ENCODE measurements at regions not wholly inside any gene's neighbourhood (a gene's known extent, or its start where the extent isn't known, plus 50 kb on each side); places are given as distances from the start of the nearest gene placed in this dataset.

- peak; percentile 45 for DNase-seq
Observed at GRCh38 chr6:151701911-151702562, 105.4 kb upstream of the ESR1 start.

GRCh38 chr6:151702851-151703658, 104.4 kb upstream of the ESR1 start:
- DNase-seq: peak; percentile 80

DNA sequence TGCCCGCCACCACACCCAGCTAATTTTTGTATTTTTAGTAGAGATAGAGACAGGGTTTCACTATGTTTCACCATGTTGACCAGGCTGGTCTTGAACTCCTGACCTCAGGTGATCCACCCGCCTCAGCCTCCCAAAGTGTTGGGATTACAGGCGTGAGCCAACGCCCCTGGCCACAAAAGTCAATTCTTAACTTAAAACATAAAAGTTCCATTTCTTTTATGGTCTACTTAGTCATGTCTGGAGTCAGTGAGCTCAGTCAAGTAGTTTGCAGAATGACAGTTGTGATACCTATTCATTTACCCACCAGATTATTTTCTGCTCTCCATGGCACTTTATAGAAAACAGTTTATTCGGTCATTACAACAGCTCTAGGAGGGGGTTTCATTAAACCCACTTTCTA, 103.1 kb upstream of the ESR1 start:
- DNase-seq: peak; percentile 82

DNA sequence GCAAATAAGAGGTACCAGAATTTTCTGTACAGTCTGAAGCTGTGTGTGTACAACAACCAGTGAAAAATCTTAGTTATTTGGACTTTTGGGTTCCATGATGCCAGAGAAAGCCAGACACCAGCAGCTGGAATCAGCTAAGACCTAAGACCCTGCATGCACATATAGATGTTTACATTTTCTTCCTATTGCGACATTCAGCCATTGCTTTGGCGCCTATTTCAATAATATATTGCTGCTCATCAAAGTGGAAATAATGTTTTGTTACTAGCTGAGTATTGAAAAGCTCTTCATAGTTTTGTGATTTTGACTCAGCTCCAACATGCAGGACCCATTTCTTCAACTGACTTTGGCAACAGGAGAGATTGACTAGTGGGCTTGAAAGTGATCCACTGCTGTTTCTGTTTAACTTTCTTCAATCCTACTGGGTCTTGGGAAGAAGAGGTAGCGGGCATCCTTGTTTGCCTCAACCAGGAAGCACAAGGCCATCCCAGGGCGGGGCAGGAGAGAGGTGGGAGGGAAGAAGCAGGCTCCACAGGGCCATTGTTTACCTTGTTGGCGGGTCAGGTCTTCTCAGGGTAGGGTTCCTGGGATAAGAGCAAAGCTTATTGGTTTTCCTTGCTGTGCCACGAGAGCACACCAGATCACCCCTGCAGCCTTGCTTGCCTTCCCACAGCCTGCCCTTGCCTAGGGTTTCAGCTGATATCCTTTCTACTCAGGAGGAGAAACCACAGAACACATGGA, 101.3 kb upstream of the ESR1 start:
- no peak for DNase-seq

DNA sequence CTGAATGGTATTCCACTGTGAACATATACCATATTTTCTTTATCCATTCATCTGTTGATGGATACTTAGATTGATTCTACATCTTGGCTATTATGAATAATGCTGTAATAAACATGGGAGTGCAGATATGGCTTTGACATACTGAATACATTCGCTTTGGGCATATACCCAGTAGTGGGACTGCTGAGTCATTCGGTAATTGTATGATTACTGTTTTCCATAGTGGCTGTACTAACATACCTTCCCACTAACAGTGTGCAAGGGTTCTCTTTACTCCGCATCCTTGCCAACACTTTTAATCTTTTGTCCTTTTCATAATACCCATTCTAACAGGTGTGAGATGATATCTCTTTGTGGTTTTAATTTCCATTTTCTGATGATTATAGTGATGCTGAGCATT, 98.2 kb upstream of the ESR1 start:
- DNase-seq: peak; percentile 70

DNA sequence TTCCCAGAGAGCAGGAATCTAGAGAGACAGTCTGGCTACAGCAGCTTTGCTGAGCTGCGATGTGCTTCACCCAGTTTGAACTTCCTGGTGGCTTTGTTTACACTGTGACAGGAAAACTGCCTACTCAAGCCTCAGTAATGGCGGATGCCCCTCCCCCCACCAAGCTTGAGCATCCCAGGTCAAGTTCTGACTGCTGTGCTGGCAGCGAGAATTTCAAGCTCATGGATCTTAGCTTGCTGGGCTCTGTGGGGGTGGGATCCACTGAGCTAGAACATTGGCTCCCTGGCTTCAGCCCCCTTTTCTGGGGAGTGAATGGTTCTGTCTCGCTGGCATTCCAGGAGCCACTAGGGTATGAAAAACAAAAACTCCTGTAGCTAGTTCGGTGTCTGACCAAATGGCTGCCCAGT, 91.0 kb upstream of the ESR1 start:
- DNase-seq: no peak

DNA sequence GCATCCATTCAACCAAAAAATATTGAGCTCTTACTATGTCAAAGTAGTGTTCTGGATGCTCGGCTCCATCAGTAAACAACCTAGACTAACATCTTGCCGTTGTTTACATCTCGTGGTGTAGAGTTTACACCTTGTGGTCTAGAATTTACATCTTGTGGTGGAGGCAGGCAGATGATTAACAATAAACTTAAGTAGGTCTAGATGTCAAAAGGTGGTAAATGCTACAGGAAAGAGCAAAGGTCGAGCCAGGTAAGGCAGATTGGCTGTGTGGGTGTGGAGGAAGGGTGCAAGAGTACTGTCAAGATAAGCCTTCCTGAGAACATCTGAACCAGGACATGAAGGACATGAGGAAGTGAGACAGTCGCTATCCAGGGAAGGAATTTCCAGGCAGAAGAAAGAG, 88.4 kb upstream of the ESR1 start:
- no peak for DNase-seq

DNA sequence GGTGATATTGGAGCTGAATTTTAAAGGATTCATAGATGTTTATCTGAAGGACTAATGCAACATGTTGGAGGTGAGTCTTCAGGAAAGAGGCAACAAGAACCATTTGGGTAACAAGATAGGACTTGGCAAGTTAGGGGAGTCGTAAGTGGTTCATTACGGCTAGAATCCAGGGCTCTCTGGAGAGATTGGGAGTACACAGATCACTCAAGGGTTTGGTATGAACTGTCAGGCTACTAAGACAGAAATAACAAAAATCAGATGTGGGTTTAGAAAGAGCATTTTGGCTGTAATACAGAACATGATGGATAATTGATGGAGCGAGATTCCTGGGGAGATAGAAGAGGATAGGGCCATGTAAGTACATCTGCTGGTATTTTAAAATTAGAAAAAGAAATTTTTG, 86.3 kb upstream of the ESR1 start:
- DNase-seq: no peak

DNA sequence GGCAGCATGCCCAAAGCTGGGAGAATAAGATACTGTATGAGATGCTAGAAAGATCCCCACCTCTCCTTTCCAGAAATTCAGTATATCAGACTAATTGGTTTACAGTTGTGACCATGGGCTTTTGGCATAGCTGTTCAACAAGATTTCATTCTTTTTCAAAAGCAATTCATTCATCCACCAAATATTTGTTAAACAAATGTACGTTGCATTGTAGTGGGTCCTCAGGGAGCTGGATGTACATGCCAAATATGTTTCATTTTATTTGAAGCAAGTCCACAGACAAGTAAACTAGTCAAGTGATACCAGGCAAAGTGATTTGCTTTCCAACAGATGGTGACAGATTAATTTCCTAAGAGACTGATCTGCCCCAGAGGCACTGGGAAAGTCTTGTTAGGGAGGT, 85.8 kb upstream of the ESR1 start:
- no peak for DNase-seq

- DNase-seq: no peak
Observed at GRCh38 chr6:151722342-151722741, 85.1 kb upstream of the ESR1 start.

- DNase-seq: peak; percentile 76
Observed at GRCh38 chr6:151723152-151723551, 84.3 kb upstream of the ESR1 start.

DNA sequence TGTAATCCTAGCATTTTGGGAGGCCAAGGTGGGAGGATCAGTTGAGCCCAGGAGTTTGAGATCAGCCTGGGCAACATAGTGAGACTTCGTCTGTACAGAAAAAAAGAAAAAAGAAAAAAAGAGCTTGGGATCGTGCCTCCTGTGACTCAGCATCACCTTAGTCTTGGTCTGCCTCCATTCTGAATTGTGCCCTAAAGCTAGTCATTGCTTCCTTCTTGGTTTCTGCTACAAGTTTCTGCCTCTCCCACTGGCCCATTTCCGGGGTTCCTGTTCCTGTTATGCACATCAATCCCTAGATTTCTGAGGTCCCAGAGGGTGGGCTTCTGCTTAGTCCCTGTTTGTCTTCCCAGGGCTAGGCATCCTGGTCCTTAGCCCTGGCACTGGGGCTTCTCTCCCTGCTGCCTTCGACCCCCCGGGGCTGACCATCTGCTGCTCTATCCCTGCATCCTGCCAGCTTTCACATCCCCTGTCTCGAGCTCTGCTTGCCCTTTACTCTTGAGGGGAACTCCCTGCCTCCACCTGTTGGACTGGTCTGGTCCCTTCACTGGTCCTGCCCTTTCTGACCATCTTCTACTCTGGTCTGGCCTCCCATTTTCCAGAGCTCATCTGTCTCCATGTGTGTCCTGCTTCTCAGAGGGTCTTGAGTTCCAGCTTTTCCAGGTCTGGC, 77.5 kb upstream of the ESR1 start:
- DNase-seq: no peak

- DNase-seq: no peak
Observed at GRCh38 chr6:151730496-151730870, 77.0 kb upstream of the ESR1 start.

DNA sequence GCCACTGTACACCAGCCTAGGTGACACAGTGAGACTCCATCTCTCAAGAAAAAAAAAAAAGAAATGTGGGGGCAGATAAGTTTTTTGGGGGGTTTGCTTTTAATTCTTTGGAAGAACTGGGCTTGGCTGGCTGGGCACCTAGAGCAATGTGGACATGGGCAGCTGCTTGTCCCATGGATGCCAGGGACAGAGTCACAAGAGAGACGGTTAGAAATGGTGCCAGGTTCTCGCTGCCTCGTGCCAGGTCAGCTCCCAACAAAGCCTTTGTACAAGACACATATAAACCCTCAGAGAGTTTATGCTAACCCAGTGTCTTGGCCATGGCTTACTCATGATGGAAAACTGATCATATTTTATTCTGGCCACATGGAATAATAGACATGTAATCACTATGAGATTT, 76.2 kb upstream of the ESR1 start:
- no peak for DNase-seq

- no peak for DNase-seq
Observed at GRCh38 chr6:151733680-151734320, 73.7 kb upstream of the ESR1 start.

DNA sequence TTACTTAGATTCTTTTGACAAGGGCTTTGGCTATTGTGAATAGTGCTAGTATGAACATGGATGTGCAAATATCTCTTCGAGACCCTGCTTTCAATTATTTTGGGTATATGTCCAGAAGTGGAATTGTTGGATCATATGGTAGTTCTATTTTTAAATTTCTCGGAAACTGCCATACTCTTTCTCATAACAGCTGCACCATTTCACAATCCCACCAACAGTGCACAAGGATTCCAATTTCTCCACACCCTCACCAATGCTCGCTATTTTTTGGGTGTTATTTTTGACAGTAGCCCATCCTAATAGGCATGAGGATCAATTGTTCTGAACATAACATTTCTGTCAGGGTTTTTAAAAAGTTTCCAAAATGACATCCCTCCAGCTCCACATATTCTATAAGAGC, 69.2 kb upstream of the ESR1 start:
- no peak for DNase-seq

DNA sequence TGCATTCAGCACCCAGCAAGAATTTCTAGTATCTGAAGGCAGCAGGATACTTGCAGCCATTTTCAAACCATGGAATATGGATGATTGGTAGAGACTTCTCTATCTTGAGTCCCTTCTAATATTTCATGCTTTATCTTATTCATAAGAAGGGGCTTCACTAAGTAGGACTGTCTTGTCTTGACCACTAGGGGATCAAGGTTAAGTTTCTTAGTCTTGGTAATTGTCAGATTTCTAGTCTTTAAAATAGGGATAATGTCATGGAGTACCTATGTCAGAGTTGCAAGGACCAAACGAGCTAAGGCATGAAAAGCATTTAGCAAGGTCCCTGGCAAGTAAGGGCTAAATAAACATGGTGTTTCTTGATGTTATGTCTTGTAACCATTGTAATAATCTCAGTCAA, 68.5 kb upstream of the ESR1 start:
- no peak for DNase-seq

- no peak for DNase-seq
Observed at GRCh38 chr6:151740820-151741219, 66.7 kb upstream of the ESR1 start.

DNA sequence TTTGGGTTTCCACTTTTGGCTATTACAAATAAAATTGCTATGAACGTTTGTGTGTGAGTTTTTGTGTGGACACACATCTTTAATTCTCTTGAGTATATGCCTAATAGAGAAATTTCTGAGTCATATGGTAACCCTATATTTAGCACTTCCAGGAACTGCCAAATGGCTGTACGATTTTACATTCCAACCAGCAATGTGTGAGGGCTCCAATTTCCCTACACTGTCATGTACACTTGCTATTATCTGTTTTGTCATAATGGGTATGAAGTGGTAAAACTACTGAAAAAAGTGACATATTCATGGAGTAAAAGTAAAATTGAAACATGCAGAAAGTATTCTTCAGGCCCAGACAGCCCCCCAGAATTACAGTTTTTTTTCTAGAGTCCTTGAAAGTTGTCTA, 59.6 kb upstream of the ESR1 start:
- DNase-seq: peak; percentile 46

DNA sequence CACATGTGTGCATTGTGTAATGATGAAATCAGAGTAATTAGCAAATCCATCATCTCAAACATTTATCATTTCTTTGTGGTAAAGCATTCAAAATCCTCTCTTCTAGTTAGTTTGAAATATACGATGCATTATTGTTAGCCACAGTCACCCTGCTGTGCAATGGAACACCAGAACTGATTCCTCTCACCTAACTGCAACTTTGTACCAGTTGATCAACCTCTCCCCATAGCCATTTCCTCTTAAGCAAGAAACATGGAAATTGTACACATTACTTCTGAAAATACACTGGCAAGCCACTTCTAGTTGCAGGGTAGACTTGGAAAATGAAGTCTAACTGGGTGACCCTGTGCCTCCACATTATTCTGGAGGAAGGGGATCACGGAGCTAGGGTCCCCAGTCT, 58.1 kb upstream of the ESR1 start:
- DNase-seq: no peak

- no peak for DNase-seq
Observed at GRCh38 chr6:151753581-151753980, 53.9 kb upstream of the ESR1 start.

DNA sequence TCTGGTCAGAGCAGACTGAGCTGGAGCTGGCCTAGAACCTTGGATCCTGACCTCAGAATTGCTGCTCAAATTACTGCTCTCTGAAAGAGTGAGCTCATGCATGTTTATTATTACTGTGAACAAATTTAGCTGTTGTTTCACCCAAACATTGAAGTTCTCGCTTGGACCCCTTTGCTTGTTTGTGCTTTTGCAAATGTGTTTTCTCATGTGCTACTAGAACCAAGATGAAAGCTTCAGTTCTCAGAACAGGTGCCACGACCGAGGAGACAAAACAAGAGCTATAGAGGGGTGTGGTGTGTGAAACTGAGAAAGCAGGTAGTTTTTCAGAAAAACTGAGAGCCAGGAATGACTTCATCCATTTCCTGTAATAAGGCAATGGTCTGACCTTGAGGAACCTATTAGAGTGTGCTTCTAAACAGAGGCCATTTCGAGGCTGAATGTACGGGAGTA, 50.0 kb upstream of the ESR1 start:
- peak; percentile 88 for DNase-seq

Measured in activated CD4-positive, alpha-beta T cell treated with anti-CD3 and anti-CD28 coated beads, Interleukin-2, amount 50 U/mL, for 16 hours (primary cell).